NCI-H146 treated with DMSO at 0.1 percent for 48 hours (cell line): ENCODE measurements at regions not wholly inside any gene's neighbourhood (a gene's known extent, or its start where the extent isn't known, plus 50 kb on each side); places are given as distances from the start of the nearest gene placed in this dataset.
"Not testable (repeated sequence)": the region's sequence is repeated elsewhere in the genome, so short reads cannot be mapped to it uniquely, and the experiment has no call there.

Experiments used
- DNase-seq: peaks from one replicate; lab custom pipeline; 2025; ENCODE audit not compliant: unreplicated experiment; lab: John Stamatoyannopoulos, UW

DNA sequence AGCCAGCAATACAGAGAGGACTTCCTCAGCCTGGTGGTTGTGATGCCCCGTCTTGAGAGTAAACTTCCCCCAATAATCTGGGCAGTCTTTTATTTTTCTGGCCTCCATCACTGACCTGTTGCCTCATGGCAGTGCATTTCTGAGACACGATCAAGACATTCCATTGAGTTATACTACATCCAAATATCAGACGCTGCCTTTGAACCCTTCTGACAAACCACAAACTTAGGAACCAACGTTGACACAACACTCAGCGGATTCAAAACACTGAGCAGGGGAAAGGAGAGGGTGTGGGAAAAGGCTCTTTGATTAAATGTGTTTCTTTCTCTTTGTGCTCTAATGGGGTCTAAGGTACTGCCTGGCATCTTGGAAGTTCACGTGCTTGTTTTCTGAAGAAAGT, 100.7 kb upstream of the TBX5 start:
- no peak for DNase-seq

DNA sequence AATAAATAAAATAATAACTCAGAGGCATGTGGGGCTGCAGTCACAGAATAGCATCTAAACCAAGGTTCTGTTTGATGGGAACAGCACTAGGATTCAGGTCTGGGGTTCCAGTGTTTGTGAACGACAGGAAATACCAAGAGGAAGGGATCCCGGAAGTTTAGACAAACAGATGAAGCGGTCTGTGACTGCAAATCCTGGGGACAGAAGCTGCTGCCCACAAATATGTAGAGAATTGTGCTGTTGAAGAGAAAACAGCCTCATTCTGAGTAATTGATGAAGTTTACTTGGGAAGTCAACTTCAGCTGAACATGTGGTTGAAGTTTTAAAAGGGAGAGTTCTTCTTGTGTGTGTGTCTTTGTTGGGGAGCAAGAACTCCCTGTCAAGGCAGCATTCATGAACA, 98.4 kb upstream of the TBX5 start:
- no peak for DNase-seq

DNA sequence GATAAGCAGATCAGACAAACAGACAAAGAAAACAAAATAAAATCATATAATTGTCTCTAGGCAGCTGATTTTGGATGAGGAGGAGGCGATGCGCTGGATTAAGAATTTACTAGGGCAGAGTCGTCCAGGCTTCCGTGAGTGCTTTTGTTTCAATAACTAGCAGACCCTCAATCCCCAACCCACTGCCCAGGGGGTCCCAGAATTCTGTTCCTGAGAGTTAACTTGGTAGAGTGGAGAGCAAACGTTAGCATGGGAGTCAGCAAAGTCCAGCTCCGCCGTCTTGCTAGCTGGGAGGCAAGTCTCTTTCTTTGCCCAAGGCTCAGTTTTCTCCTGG, 95.5 kb upstream of the TBX5 start:
- no peak for DNase-seq

DNA sequence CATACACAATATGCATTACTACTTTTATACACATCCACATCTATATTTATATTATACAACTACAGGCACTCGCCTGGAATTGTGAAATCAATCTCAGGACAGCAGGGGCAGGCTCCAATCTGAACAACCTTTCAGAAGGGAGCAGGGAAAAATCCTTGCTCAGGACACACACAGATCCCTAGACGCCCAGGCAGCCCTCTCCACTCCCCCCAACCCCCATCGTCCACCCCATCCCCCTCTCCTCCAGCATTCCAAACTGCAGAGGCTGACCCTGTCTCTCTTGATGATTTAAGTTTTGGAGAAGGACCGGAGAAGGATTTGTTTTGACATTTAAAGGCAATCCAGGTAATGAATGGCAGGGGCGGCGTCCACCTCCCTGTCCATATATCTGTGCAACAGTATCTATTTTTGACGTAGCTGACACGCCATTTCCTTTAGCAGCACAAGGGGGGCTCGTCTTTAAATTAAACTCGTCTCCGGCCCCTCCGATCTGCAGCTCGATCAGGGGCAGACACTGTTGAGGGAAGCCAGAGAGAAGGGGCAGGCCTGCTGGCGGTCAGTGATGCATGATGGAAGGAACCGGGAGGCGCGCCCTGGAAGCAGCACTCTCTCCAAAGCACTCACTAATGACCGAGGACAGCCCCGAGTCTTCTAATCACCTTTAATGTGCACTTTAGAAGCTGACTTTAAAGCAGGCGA, 95.0 kb upstream of the TBX5 start:
- DNase-seq: no peak

DNA sequence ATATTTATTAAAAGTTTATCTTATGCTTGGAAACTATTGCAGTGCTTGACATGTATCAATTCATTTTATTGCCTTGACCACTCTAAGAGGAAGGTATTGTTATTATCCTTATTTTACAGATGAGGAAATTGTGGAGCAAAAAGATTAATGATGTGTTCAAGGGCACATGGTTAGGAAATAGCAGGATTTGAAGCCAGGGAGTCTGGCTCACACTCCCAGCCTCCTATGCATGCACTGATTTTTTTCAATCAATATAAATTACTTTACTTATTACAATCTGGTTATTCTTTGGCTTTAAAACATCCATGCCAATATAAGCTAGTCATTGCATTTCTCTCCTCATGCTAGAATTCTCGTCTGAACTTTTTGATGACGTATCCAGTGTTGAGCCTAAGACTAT, 94.2 kb upstream of the TBX5 start:
- no peak for DNase-seq

DNA sequence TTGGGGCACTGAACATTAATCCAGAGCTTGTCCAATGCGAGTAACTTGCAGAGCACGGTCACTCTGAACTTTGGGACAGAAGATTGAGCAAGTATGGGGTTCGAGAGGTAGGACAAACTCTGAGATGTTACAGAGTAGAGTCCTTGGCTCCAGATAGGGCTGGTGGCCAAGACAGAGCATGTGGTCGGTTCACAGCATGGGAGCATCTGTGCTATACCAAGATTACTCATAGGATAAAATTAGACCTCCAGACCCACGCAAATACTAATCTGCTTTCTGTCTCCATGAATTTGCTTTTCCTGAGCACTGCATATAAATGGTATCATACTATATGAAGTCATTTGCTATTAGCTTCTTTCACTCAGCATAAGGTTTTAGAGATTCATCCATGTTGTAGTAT, 93.4 kb upstream of the TBX5 start:
- no peak for DNase-seq

DNA sequence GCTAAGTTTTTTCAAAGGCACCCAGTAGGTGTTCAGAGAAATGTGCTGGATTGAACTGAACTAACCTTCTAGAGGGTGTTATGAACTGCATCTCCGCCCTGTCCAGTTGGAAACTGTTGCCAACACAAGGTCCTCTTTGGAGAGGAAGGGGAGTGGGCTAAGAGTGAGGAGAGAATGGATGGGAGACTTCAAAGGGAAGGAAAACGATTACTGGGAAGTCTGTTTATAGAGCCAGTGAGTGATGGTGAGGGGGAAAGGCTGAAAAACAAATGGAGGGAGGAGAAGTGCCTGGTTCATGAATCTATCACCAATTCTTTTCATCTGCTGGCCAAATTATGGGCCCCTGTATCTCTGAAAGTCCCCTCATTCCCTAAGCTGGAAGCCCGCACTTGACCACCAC, 86.0 kb upstream of the TBX5 start:
- no peak for DNase-seq

DNA sequence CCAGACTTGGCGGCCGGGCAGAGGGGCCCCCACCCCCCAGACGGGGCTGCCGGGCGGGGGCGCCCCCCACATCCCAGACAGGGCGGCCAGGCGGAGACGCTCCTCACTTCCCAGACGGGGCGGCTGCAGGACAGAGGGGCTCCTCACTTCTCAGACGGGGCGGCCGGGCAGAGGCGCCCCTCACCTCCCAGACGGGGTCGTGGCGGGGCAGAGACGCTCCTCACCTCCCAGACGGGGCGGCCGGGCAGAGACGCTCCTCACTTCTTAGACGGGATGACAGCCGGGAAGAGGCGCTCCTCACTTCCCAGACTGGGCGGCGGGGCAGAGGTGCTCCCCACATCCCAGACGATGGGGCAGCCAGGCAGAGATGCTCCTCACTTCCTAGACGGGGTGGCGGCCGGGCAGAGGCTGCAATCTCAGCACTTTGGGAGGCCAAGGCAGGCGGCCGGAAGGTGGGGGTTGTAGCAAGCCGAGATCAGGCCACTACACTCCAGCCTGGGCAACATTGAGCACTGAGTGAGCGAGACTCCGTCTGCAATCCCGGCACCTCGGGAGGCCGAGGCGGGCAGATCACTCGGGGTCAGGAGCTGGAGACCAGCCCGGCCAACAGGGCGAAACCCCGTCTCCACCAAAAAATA, 79.0 kb upstream of the TBX5 start:
- DNase-seq: not testable (repeated sequence)

DNA sequence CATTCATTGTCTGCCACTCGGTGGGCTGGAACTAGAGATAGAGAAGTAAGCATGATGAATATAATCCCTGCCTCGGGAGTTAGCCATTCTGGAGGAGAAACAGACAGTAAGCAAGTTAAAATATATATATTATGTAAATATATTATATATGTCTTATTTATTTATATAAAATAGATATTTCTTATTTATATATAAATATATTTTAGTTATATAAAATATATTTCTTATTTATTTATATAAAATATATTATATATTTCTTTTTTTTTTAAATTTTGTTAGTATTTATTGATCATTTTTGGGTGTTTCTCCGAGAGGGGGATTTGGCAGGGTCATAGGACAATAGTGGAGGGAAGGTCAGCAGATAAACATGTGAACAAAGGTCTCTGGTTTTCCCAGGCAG, 78.1 kb upstream of the TBX5 start:
- DNase-seq: no peak

DNA sequence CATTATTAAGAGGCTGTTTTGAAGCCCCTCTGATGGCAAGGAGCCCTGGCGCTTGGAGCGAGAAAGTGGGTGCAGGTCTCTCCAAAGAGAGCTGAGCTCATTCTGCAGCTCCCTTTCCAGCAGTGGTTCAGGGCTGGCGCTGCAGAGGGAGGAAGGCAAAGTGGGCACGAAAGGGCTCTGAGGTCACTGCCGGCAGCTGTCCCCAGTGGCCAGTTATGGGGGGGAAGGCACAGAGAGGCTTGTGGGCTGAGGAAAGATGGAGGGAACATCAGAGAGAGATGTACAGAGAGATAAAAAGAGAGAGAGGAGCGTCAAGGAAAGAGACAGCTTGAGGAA, 75.2 kb upstream of the TBX5 start:
- no peak for DNase-seq

DNA sequence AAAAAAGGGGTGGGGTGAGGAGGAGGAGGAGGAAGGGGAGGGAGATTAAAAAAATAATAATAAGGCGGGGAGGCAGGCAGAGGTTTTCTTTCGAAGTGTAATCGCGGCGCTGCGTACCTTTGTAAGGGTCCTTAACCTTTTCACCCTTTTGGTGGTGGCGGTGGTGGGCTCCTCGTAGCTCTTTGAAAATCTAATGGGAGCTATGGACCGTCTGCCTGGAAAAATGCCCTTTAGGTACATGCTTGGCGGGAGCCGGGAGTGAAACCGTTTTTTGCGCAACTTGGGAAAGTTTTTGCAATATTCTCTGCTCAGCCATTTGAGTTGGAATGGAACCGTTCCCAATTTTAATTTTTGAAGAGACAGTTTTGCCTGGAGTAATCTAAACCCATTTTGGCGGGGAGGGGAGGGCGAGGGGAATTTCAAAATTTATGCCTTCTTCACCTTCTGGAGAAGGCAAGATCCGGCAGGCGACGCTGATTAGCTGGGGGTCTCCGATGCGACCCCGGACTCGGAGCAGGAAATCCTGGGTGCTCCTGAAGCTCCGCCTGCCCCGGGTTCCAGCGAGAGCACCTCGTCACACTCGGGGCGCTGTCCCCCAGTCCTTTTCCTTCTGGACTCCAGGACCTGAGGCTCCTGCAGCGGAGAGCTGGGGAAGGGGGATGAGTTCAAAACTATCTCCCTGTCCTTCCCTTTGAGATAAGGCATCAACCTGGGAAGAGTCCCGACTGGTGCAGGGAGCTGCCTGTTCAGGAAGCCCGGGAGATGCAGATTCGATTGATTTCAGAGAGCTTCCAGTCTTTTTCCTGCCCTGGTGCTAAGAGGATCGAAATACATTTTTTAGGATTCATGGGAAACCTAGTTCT, 74.6 kb upstream of the TBX5 start:
- no peak for DNase-seq

DNA sequence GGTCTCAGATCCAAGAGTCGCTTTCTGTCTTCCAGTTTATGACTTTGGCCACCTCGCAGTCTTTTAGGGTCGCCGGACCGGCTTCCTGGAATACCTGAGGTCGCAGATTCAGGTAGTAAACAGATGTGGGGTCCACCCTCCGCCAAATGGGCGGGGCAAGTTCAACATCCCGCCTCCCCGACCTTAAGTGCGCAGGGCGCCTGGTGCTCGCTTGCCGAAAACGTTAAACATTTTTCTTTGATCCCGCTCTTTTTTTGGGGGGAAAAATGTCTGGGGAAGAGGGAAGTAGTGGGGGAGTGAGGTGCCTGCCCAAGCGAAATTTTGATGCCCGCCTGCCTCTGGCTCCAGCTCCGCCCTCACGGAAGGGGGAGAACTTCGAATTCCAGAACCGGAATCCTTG, 73.9 kb upstream of the TBX5 start:
- no peak for DNase-seq

DNA sequence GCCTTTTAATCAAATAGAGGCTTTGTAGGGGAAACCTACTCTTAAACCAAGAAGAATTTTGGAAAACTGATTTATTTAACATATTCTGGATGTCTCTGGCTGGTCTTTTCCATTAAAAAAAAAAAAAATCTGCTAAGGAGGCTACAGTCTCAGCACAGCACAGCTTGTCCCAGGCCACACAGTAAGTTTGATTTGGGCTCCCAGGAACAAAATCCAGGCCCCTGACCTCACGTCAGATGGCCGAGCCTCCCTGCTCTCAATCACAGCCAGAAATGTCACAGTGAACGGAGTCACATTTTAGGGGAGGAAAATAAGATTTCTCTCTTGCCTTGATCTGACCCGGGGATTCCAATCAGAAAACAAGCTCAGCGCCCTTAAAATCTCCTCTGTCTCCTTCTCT, 72.9 kb upstream of the TBX5 start:
- DNase-seq: no peak

DNA sequence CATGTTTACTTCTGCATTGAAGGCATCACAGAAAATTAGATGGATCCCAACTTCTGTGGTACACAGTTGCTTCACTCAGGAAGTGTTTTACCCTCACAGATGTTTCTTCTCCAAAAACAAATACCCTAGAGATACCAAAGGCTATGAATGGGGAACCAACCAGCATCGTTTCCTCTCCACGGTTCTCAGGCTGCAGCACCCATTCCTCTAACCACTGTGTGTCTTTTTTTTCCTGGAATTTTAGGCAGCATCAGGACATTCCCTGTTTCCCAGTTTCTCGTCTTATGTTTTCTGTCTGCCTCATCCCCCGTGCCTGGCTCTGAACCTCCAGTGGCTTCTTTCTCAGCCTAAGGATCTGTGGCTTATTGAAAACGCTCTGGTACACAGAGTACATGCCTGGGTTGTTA, 72.0 kb upstream of the TBX5 start:
- no peak for DNase-seq

DNA sequence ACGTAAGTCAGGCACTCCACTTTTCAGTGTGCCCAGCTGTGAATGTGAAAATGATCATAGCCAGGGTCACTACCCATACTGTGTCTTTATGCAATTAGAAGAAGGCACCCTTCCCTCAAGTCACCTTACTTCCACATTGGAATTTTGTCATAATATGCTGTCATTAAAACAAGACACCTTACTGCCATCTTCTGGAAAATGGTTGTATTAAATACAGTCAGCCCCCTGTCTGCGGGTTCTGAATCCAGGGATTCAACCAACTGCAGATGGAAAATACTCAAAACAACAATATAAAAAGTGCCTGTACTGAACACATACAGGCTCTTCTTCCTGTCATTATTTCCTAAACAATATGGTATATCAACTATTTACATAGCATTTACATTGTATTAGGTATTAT, 70.2 kb upstream of the TBX5 start:
- DNase-seq: no peak

DNA sequence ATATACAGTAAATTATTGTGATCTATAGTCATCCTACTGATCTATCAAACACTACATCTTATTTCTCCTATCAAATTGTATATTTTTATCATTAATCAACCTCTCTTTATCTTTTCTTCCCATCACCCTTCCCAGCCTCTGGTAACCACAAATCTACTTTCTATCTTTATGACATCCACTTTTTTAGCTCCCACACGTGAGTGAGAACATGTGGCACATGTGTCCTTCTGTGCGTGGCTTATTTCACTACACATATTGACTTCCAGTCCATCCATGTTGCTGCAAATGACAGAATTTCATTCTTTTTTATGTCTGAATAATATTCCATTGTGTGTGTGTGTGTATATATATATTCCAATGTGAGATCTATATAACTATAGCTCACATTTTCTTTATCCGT, 67.8 kb upstream of the TBX5 start:
- DNase-seq: no peak

DNA sequence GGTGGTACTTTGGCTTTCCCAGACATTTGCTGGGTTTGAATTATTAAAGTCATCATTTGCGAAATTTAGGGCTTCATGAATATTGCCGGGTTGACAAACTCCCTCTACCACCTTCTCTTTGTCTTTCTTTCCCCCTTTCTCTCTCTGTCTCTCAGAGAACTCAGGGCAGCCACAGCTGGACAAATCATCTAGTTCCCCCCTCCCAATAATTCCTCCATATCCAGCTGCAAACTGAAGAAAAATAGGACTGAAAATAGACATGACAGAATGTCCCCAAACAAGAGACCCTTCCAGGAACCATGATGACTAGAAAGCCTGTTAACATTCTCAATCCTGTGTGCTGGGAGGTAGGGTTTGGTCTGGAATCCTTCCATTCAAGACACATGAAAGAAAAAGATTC, 67.1 kb upstream of the TBX5 start:
- DNase-seq: no peak

DNA sequence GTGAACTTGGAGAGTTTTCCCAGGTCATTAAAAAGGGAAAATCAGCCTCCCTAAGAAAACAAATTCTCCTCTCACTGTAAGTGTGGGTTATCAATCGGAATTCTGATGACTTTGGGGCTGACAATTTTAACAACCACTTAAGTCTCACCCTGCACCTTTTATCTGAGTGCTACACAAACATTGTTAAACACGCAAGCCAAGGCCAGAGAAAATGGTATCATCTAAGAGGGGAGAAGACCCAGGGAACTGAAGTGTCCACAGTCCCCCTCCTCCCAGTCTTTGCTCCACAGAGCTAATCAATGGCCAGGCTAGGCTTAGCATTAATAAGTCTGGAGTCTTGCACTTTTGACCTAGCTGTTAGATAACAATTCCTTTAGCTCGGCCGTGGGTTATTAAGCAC, 51.7 kb upstream of the TBX5 start:
- no peak for DNase-seq
